SH-SY5Y (cell line): ENCODE measurements at regions not wholly inside any gene's neighbourhood (a gene's known extent, or its start where the extent isn't known, plus 50 kb on each side); places are given as distances from the start of the nearest gene placed in this dataset.

Experiments used
- GATA2 ChIP-seq: IDR thresholded peaks from 2 replicates; pipeline ENCODE4 v1.6.1; 2011; ENCODE audit warnings: mild to moderate bottlenecking, low read depth, low read length
- GATA3 ChIP-seq: IDR thresholded peaks from 2 replicates; pipeline ENCODE4 v1.6.1; 2011; ENCODE audit warnings: low read depth, mild to moderate bottlenecking, low read length, moderate library complexity

- TF ChIP-seq GATA2 (no peak), GATA3 (no peak)
These were observed 168.7 kb upstream of the STAC start for GRCh38 chr3:36211652-36211999.
